GM10266 (cell line): ENCODE measurements at regions not wholly inside any gene's neighbourhood (a gene's known extent, or its start where the extent isn't known, plus 50 kb on each side); places are given as distances from the start of the nearest gene placed in this dataset.
"Not testable (repeated sequence)": the region's sequence is repeated elsewhere in the genome, so short reads cannot be mapped to it uniquely, and the experiment has no call there.

Experiments used
- DNase-seq: peaks from one replicate; pipeline ENCODE4 v3.0.0; 2012; ENCODE audit errors: extremely low spot score
- CTCF ChIP-seq: IDR thresholded peaks from 2 replicates; pipeline ENCODE4 v1.5.1; 2012; ENCODE audit warnings: mild to moderate bottlenecking, low read depth; ENCODE audit not compliant: control insufficient read depth, insufficient read depth; ENCODE audit errors: missing control alignments

GRCh38 chr21:29430576-29430975, 131.9 kb downstream of the BACH1 start:
- no peak for TF ChIP-seq CTCF
- no peak for DNase-seq

- DNase-seq = no peak
- TF ChIP-seq CTCF = no peak
Measured at GRCh38 chr21:29431178-29431577, 132.5 kb downstream of the BACH1 start.

GRCh38 chr21:29431680-29432079, 133.0 kb downstream of the BACH1 start:
- TF ChIP-seq CTCF = no peak
- no peak for DNase-seq

GRCh38 chr21:29433366-29434059, 134.8 kb downstream of the BACH1 start:
- no peak for DNase-seq
- no peak for TF ChIP-seq CTCF

GRCh38 chr21:29434081-29434480, 135.4 kb downstream of the BACH1 start:
- TF ChIP-seq CTCF = no peak
- no peak for DNase-seq

- DNase-seq = not testable (repeated sequence)
Measured at GRCh38 chr21:29434982-29435381, 136.3 kb downstream of the BACH1 start.

- no peak for TF ChIP-seq CTCF
- no peak for DNase-seq
Measured at GRCh38 chr21:29436143-29436542, 137.4 kb downstream of the BACH1 start.

- DNase-seq = no peak
- no peak for TF ChIP-seq CTCF
Measured at GRCh38 chr21:29436650-29437049, 137.9 kb downstream of the BACH1 start.
